ENCODE measurements at regions not wholly inside any gene's neighbourhood (a gene's known extent, or its start where the extent isn't known, plus 50 kb on each side); places are given as distances from the start of the nearest gene placed in this dataset.
A peak's percentile ranks its signal among the peaks of the same experiment; 100 is the strongest.

DNA sequence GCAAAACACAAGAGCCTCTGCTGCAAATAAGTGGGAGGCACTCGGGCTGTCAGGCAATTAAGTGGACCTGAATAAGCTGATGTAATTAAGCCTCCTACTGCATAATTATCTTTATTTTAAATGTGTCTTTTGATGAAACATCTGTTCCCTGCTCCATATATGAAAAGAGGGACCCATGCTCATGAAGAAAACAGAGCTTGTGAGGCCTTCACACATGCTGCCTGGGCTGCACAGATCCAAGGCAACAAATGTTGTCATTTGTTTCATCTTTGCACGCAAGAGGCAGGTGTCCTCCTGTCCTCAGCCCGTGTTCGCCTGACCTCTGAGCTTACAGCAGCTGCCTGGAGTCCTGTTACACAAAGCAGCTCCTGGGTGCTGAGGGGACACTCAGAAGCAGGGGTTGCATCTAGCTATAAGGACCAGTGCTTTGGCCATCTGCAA lies 381.1 kb downstream of the ZNF608 start:
- peak; percentile 59 to 92 (median 68) for DNase-seq

DNA sequence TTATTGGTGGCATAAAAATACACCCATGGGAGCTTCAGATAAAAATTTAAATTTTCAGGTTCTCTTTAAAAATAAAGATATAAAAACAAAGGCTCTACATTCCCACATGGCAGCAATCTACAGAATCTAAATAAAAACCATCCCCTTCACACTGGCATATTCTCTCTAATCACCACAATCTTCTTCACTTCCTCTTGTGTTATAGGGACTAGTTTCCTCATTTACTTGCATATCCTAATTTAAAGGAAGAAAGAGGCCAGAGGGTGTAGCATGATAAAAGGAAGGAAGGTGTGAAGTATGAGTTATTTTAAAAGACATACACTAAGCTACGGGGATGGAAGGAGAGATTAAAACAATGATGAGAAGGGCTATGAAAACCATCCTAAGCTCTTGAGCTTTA lies 390.5 kb downstream of the ZNF608 start:
- DNase-seq: no peak

DNA sequence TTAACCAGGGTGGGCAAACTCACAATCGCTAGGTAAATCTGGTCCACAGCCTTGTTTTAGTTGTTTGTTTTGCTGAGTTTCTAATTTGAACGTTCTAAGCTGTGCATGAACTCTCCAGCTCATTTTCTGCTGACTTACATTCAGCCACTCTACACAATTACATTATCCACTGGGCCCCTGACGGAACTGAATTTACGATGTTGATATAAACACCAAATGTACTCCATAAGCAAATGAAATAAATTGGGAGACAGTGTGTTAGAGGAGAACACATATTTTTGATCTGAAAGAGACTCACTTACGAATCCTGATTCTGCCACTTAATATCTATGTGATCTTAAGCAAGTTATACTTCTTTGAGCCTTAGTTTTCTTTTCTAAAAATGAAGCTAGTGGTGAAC lies 393.4 kb downstream of the ZNF608 start:
- no peak for DNase-seq

DNA sequence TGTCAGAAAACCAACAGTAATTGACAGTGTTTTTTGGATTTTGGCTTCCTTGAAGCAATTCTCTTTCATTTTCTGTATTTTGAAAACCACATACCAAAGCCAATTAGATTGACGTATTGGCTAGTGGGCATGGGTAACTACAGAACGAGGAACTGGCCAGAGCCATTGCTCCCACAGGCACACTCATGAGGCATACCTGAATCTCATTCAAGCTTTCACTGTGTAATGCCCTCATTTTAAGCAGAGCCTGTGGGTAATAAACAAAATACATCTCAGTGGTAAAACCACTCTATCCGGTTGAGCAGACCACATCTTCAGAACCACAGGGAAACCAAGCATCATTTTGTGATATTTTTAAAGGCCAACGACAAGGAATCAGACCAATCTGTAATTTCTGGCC lies 394.1 kb downstream of the ZNF608 start:
- no peak for DNase-seq

DNA sequence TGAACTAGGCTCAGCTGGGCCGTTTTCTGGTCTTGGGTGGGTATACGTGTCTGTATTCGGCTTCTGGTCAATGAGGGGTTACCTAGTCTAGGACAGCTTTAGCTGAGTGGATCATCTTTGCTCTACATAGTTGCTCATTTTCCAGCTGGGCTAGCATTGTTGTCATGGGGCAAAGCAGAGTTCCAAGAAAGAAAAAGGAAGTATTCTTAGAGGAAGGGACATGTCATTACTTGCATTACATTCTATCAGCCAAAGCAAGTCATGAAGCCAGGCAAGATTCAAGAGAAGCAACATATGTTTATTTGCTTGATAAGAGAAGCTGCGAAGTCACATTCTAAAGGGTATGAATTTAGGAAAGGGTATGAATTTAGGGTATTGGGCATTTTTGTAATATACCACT lies 396.5 kb downstream of the ZNF608 start:
- DNase-seq: no peak

DNA sequence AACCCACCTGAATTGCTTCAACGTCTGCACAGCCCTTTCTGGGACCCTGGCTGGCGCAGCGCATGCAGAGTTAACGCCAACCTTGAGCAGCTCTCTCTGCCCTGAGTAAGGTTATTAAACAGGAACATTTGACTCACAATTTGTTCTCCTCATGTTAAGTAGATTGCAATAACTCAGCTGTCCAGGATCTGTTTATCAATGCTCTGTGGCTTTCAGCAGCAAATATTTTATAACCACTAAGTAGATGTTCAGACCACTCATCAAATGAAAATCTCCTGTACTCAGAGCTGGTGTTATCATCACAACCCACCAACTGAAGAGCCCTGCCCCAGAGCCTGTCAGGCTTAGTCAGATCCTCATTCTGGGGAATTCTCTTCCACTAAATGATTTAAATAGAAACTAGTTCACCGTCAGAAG lies 403.0 kb downstream of the ZNF608 start:
- DNase-seq: peak in 1 of 3 experiments; percentile 35

DNA sequence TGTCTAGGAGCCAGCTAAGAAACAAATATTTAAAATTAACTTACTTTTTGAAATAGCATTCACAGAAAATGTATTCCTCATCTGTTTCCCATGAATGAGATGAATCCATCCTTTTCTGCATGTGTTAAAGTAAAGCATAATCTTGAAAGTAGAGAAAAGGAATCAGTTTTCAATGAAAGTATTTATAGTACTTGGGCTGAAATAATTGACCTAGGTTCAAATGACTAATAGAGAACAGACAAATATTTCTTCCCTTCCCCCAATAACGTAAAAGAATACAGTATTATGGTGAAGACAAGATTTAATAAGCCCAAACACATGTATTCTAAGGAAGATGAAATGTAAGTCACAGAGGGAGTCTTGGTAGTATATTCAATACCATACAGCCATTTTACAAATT lies 403.5 kb downstream of the ZNF608 start:
- no peak for DNase-seq

DNA sequence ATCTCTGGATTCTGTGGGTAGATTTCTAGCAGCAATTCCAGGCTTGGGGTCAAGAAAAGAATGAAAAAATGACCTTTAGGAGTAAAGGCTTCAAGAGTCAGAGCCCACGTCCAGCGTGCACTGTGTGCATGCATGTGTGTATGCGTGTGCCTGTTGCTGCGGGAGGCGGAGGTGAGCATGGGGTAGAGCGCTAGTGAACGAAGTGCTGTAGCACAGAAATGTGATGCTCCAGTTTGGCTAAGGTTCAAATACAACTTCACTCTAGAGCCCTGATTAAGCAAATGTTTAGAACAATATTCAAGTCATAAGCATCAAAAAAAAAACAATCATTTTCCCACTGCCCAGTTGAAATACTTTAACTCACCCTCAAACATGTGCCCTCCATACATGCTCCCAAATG lies 403.9 kb downstream of the ZNF608 start:
- no peak for DNase-seq

DNA sequence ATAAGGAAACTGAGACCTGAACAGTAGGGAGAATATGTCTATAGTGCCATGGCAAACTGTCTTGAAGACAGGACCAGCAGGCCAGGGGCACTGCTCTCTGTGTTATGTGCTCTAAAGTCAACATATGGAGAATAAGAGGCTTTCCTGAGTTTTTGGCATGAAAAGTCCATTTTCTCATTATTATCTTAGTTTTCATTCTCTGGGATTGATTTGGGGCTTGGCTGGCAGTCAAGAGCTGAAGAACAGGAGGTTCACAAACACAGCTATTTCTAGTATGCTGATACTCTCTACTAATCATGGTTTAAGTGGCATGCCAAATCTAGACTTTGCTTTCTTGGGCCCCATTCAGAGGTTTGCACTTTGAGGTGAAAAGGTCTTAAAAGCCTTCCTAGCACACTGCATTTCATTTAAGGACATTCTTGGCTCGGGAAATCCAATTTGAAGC lies 404.4 kb downstream of the ZNF608 start:
- DNase-seq: no peak

DNA sequence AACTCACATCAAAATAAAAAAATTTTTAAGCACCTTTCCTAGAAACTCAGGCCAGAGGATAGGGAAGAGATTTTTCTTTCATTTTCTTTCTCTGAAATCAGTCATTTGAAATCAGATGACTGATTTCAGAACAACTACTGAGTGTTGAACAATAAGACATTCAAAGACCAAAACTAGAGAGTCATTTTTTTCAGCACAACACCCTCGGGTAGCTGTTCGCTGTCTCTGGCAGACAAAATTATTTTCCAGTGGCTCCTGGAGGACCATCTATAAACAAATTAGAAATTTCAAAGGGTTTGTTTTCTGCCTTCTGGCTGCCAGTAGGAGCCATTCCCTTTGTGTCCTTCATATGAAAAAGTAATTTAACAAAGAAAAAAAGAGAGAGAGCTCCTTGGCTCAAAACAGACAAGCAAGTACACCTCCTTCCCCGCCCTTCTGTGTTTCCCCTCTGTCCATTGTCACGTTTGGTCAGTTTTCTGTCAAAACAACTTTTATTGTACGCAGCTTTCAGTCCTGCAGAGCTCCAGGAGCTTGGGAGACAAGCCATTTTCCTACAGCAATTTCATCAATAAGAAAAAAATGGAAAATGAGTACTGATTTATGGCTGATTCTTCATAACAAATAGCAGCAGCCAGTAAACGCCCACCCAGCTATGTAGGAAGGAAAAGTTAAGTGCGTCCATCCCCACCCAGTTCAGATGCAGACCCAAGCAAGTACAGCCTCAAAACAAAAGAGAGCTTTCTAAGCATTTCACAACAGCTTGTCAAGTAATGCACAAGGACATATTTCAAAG lies 405.2 kb downstream of the ZNF608 start:
- no peak for DNase-seq

DNA sequence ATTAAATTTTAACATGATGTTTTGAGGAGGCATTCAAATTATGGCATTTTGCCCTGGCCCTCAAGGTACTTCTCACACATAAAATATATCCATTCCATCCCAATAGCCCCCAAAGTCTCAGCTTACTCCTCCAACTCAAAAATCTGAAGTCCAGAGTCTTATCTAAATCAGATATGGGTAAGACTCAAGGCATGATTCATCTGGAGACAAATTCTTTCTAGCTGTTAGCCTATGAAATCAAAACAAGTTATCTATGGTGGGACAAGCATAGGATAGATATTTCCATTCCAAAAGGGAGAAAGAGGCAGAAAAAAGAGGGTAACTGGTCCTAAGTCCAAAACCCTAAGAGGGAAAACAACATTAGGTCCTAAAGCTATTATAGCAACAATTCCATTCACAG lies 408.4 kb downstream of the ZNF608 start:
- no peak for DNase-seq

DNA sequence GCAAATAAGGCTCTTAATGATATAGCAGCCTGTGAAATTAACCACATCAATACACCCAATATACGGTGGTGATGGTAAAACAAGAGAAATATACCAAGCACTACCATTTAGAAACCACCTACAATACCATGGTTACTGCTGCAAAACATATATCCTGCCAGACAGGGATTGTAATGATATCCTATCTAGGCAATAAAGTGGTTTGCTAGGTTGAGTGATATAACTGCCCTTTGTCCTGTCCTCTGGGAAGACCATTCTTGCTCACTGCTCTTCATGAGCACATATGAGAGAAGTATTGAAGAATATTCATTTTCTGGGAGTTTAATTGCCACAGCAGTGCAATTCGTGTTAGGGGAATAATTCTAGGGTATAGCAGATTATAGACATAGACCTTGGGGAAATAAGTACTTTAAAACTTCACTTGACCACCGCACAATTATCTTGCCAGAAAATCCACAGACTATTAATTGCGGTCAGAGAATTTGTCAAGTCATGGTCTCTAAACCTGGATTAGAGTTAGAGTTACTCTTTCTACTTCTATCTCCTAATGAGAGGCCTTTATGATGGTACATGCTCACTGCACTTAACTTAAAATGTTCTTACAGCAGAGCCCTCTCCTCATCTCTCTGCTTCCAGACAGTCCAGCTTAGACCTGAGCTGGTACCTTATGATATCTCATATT lies 413.0 kb downstream of the ZNF608 start:
- no peak for DNase-seq

DNA sequence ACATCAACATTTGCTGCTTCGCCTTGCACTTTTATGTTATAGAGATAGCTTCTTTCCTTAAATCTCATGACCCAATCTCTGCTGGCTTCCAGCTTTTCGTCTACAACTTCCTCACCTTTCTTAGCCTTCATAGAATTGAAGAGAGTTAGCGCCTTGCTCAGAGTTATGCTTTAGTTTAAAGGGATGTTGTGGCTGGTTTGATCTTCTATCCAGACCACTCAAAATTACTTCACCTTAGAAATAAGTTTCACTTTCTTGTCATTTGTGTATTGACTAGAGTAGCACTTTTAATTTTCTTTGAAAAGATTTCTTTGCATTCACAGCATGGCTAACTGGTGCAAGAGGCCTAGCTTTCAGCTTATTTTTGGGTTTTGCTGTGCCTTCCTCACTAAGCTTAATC lies 414.2 kb downstream of the ZNF608 start:
- DNase-seq: no peak

DNA sequence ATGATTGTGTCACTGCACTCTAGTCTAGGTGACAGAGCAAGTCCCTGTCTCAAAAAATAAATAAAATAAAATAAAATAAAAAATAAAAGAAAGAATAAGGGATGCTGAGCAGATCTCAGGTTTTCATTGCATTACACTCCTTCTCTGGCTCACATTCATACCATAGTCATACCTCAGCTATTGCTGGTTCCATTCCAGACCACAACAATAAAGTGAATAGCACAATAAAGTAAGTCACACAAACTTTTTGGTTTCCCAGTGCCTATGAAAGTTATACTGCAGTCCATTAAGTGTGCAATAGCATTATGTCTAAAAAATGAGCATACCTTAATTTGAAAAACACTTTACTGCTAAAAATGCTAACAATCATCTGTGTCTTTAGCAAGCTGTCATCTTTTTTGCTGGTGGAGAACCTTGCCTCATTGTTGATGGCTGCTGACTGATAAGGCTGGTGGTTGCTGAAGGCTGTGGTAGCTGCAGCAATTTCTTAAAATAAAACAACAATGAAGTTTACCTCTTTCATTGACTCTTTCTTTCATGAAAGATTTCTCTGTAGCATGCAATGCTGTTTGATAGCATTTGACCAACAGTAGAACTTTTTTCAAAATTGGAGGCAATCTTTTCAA lies 415.7 kb downstream of the ZNF608 start:
- no peak for DNase-seq

DNA sequence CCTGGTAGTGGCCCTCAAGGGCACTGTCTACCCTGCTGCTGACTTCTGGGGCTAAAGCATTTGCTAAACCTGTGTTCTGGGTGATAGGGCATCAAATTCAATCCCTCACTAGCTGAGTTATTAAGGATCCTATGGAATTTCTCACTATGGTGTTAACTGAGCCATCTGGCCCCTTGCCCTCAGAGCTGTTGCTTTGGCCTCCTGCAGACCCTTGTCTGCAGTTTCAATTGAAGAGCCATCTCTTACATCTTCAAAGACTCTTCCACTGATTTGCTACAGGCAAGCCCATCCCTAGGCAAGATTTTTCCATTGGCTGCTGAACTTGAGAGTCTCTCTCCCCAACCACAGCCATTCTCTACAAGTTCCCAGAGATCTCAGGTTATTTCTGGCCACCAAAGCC lies 418.2 kb downstream of the ZNF608 start:
- no peak for DNase-seq

DNA sequence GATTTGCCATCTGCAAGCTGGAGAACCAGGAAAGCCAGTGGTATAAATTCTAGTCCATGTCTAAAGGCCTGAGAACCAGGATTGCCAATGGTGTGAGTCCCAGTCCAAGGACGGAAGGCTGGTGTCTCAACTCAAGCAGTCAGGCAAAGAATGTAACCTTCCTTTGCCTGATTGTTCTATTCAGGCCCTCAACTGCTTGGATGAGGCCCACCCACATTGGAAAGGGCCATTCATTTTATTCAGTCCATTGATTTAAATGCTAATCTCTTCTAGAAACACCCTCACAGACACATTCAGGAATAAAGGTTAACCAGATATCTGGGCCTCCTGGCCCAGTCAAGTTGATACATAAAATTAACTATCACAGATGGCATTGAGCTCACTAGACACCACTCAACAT lies 427.8 kb downstream of the ZNF608 start:
- DNase-seq: no peak

DNA sequence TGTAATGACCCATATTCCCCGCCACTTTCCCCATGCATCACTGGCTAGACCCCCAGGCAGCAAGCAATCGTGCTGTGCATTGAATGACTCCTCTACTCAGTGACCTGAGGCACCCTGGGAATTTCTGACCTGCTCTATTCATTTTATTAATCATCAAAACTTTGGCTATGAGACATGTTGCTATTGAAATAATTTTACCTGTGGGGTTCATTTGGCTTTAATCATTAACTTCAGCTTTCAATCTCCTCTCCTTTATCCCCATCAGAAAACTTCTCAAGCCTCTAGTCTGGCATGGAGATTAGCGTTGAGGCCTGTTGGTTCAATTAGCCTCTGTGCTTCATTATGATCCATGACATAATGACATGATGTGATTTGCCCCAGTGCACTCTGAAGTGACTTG lies 429.0 kb downstream of the ZNF608 start:
- DNase-seq: peak in 1 of 3 experiments; percentile 50

DNA sequence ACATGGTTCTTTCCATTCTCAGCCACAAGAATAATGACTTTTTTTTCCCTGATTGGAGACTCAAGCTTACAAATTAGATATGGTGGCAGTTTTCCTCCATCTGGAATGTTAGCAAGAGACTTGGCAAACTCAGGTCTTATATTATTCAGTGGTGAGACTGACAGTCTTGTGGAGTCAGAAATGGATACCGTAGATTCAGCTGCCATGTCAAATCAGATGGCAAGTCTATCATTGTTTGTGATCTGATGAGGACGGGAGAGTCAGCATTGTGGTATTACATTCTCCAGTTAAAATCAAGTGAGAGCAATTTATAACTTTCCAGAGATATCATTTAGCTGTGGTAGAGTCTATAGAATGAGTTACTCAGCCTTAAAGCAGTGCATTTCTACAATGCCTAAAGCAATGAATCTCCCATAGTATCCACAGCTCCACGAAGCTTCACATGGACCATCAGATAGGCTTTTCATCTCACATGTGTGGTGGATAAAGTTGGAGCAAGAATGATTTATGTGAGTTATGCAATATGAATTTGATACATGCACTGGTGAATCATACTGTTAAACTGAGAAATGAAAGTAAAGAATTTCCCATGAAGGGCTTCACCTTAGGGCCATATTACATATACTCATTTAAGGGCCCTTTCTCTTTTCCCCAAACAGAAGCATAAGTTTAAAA lies 430.6 kb downstream of the ZNF608 start:
- no peak for DNase-seq

DNA sequence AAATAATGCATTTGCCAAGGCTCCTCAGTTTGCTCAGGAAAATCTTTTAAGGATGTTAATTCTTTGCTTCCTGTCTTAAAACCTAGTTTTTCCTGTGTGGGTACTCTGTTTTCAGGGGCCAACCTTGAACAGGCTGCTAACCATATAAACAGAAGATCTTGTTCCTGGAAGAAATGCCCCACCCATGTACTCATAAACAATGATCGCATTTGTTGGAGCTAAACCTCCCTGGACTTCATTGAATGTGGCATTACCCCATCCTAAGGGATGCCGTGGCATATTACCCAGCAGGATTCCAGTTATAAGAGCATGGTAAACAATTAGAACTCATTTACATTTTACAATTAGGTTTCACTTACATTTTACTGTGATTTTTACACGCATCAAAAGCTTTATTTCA lies 436.0 kb downstream of the ZNF608 start:
- DNase-seq: peak in 2 of 3 experiments; percentile 2 to 36

DNA sequence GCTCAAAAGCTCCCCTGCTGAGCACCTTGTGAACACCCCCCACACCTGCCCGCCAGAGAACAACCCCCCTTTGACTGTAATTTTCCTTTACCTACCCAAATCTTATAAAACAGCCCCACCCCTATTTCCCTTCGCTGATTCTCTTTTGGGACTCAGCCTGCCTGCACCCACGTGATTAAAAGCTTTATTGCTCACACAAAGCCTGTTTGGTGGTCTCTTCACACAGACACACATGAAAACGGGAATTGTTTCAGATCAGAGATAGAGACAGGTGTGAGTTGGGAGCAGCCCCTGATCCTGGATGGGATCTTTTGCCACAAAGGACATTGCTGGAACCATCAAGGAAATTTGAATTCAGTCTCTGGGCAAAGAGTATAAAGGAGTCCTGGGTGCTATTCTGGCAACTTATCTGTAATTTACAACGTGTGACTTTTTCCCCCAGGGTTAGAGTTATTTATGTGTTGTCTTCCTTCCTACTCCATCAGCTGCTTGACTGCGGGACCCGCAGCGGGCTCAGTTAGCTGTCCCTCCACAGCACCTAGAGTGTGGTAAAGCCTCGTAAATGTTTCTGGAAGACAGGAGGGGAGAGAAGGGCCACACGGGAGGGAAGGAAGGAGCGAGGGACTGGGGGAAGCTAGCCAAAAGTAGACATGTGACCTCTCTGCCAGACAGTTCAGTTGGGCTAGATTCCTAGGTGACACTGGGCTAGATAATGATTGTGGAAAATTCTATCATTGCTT lies 437.0 kb downstream of the ZNF608 start:
- no peak for DNase-seq

DNA sequence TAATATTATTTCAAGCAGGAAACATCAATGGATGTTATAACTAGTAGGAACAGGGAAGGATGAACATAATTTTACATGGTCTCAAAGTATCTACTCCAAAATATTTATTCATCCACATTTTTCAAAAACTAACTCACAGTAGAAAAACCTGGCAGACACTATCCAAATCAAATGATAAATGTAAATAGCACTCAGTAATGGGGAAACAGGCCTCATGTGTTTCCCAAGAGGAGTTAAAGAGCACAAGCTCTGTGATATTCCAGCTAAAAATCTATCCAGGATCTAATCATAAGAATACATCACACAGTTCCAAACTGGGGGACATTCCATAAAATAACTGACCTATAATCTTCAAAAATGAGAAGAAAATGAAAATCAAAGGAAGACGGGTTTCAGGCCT lies 443.1 kb downstream of the ZNF608 start:
- no peak for DNase-seq

DNA sequence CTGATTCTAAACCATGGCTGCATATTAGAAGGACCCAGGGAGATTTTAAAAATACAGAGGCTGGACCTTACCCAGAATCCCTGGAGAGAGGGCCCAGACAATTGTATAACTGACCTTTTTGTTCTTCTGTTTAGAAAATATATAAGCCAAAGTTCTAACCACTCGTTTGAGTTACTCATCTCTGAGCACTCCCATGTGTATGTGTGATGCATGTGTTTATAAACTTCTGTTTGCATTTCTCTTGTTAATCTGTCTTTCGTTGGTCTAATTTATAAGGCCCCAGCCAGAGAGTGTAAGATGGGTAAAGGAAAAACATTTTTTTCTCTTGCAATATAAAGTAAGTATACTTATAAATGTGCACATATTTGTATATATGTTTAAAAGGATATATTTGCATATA lies 443.9 kb downstream of the ZNF608 start:
- DNase-seq: no peak

DNA sequence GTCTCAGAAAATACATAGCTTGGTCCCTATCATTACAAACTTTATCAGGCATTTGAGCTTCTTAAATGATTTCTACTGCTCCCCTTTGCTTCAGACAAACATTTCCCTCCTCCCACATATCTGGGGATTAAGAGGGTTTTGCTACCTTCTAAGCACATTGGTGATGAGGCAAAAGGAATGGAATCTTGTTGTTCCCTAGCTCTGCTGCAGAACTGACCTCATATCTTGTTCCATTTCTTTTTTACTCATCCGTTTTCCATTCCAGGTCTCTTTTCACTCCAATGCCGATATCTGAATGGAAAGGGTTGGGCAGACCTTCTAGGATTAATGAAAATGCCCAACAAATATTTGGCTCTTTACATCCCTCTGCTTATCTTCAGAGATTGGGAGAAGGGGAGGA lies 444.6 kb downstream of the ZNF608 start:
- no peak for DNase-seq
